Smooth muscle cell (in vitro differentiated cells): ENCODE measurements at regions not wholly inside any gene's neighbourhood (a gene's known extent, or its start where the extent isn't known, plus 50 kb on each side); places are given as distances from the start of the nearest gene placed in this dataset.

Experiments
- DNase-seq: peaks from one replicate; lab custom pipeline; 2025; ENCODE audit not compliant: unreplicated experiment; lab: John Stamatoyannopoulos, UW
- H2AFZ ChIP-seq: fragments of 200-600 bp; sonication (generic); 2 replicates; pipeline ENCODE4 v1.6.0; 2016; ENCODE audit warnings: antibody characterized with exemption, low read depth, mild to moderate bottlenecking
- H3F3A ChIP-seq: fragments of 200-600 bp; sonication (generic); 2 replicates; pipeline ENCODE4 v1.6.0; 2017; ENCODE audit warnings: antibody characterized with exemption, low read depth
- H3K27ac ChIP-seq: fragments of 200-600 bp; sonication (generic); 2 replicates; pipeline ENCODE4 v1.5.1; 2016; ENCODE audit warnings: low read depth, mild to moderate bottlenecking
- H3K27me3 ChIP-seq: fragments of 200-600 bp; sonication (generic); 2 replicates; pipeline ENCODE4 v1.6.1; 2016; ENCODE audit warnings: low read depth, mild to moderate bottlenecking
- H3K36me3 ChIP-seq: fragments of 200-600 bp; sonication (generic); 2 replicates; pipeline ENCODE4 v1.5.1; 2016; ENCODE audit warnings: low read depth
- H3K4me1 ChIP-seq: fragments of 200-600 bp; sonication (generic); 2 replicates; pipeline ENCODE4 v1.5.1; 2016; ENCODE audit warnings: low read depth
- H3K4me2 ChIP-seq: fragments of 200-600 bp; sonication (generic); 2 replicates; pipeline ENCODE4 v1.6.0; 2016; ENCODE audit warnings: mild to moderate bottlenecking
- H3K4me3 ChIP-seq: fragments of 200-600 bp; sonication (generic); 2 replicates; pipeline ENCODE4 v1.5.1; 2016; ENCODE audit warnings: mild to moderate bottlenecking
- H3K79me2 ChIP-seq: fragments of 200-600 bp; sonication (generic); 2 replicates; pipeline ENCODE4 v1.6.0; 2016; ENCODE audit warnings: low read depth, mild to moderate bottlenecking
- H3K9ac ChIP-seq: fragments of 200-600 bp; sonication (generic); 2 replicates; pipeline ENCODE4 v1.6.0; 2016; ENCODE audit warnings: low read depth
- H3K9me3 ChIP-seq: fragments of 200-600 bp; sonication (generic); replicated peaks from 2 replicates; pipeline ENCODE4 v1.5.1; 2016; ENCODE audit warnings: low read depth
- H4K20me1 ChIP-seq: fragments of 200-600 bp; sonication (generic); 2 replicates; pipeline ENCODE4 v1.6.0; 2016; ENCODE audit warnings: low read depth
- CTCF ChIP-seq: fragments of 200-600 bp; sonication (generic); IDR thresholded peaks from 2 replicates; pipeline ENCODE4 v1.5.1; 2017; ENCODE audit warnings: borderline replicate concordance, mild to moderate bottlenecking, antibody characterized with exemption; ENCODE audit not compliant: insufficient read depth, poor library complexity, severe bottlenecking
- WGBS: methylation state at CpG from one replicate; pipeline ENCODE4 v1.1.7; 2016; ENCODE audit warnings: low lambda C conversion rate; 5-methylcytosine and 5-hydroxymethylcytosine counted together

GRCh38 chr1:87956750-87957149 lies 628.1 kb downstream of the LMO4 start:
- peak overlapping the region; percentile 55 for H3K9ac ChIP-seq
- no peak for TF ChIP-seq CTCF
- no peaks in the 10 kb centered on the region for H3K9me3 ChIP-seq
- no peaks in the 10 kb centered on the region for H4K20me1 ChIP-seq
- H3K36me3 ChIP-seq, result no peaks in the 10 kb centered on the region
- no peaks in the 10 kb centered on the region for H3K27me3 ChIP-seq
- no peak overlapping the region for H3K4me3 ChIP-seq
- peak overlapping the region; percentile 81 for H3K27ac ChIP-seq
- peaks cover 19% of the 10 kb centered on the region for H3K4me1 ChIP-seq
- H2AFZ ChIP-seq, result peak overlapping the region; percentile 35
- H3K4me2 ChIP-seq, result peak overlapping the region; percentile 66
- peaks cover 8% of the 10 kb centered on the region for H3F3A ChIP-seq
- DNase-seq, result no peak
- no peaks in the 10 kb centered on the region for H3K79me2 ChIP-seq
- 95% methylated on average over 1 of the region's 1 CpG for WGBS

GRCh38 chr1:87957331-87957730 lies 628.7 kb downstream of the LMO4 start:
- Histone ChIP-seq H3K9me3 (no peaks in the 10 kb centered on the region), H2AFZ (peak overlapping the region; percentile 35), H3K9ac (no peak overlapping the region), H3F3A (peaks cover 8% of the 10 kb centered on the region), H3K36me3 (no peaks in the 10 kb centered on the region), H3K4me3 (no peak overlapping the region), H3K27me3 (no peaks in the 10 kb centered on the region), H4K20me1 (no peaks in the 10 kb centered on the region), H3K27ac (peak overlapping the region; percentile 81), H3K4me1 (peaks cover 19% of the 10 kb centered on the region), H3K4me2 (peak overlapping the region; percentile 66), H3K79me2 (no peaks in the 10 kb centered on the region)
- TF ChIP-seq CTCF, result no peak
- DNase-seq, result no peak
- WGBS, result 63% methylated on average over 3 of the region's 3 CpGs

GRCh38 chr1:87958201-87958600 lies 629.5 kb downstream of the LMO4 start:
- peaks cover 8% of the 10 kb centered on the region for H3F3A ChIP-seq
- H3K36me3 ChIP-seq, result no peaks in the 10 kb centered on the region
- H3K9ac ChIP-seq, result no peak overlapping the region
- H3K27me3 ChIP-seq, result no peaks in the 10 kb centered on the region
- no peak for DNase-seq
- peaks cover 19% of the 10 kb centered on the region for H3K4me1 ChIP-seq
- no peaks in the 10 kb centered on the region for H3K9me3 ChIP-seq
- H3K4me3 ChIP-seq, result no peak overlapping the region
- no peak overlapping the region for H3K27ac ChIP-seq
- H3K79me2 ChIP-seq, result no peaks in the 10 kb centered on the region
- H3K4me2 ChIP-seq, result no peak overlapping the region
- 87% methylated on average over 4 of the region's 4 CpGs for WGBS
- H2AFZ ChIP-seq, result no peak overlapping the region
- TF ChIP-seq CTCF, result no peak
- H4K20me1 ChIP-seq, result no peaks in the 10 kb centered on the region

DNA sequence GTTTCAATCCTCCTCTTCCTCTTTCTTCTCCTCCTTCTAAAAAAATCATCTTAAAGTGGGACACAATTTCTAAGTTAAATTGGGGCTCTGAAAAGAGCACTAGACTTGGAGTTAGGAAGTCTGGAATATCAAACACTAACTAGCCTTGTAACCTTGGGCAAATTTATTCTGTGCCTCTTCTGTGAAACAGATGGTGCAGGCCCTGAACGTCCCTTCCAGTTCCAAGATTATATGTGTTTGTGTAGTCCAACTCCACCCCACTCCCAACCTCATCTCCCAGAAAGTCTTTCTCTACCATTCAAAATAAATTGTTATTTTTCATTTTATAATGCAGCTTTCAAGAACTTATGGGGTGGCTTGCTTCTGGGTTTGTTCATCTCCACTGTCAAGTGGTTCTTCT lies 630.0 kb downstream of the LMO4 start:
- no peak for DNase-seq
- Histone ChIP-seq H3K4me3 (no peak overlapping the region), H2AFZ (no peak overlapping the region), H3K4me2 (no peak overlapping the region), H4K20me1 (no peaks in the 10 kb centered on the region), H3K4me1 (peaks cover 19% of the 10 kb centered on the region), H3K9me3 (no peaks in the 10 kb centered on the region), H3F3A (peaks cover 8% of the 10 kb centered on the region), H3K79me2 (no peaks in the 10 kb centered on the region), H3K9ac (no peak overlapping the region), H3K36me3 (no peaks in the 10 kb centered on the region), H3K27me3 (no peaks in the 10 kb centered on the region), H3K27ac (no peak overlapping the region)
- WGBS, result 75% methylated on average over 1 of the region's 1 CpG
- no peak for TF ChIP-seq CTCF
